Gastrocnemius medialis (tissue), 4 donors: ENCODE measurements at regions not wholly inside any gene's neighbourhood (a gene's known extent, or its start where the extent isn't known, plus 50 kb on each side); places are given as distances from the start of the nearest gene placed in this dataset.
"Not testable (repeated sequence)": the region's sequence is repeated elsewhere in the genome, so short reads cannot be mapped to it uniquely, and the experiment has no call there.

ENCODE experiments used
- ATAC-seq, 2 donors: fragments of 150-250 bp; one replicate each; pipeline ENCODE4 v1.9.1; 2016
- DNase-seq, 2 donors: peaks; one replicate each; pipeline ENCODE4 v3.0.0-alpha.2; 2019
- H3K27ac ChIP-seq, 4 donors: fragments of 200-600 bp; sonication (generic); 1 replicate in 1 of 4; 2 replicates in 3 of 4; pipeline ENCODE4 v1.5.1; 2016 to 2018; ENCODE audit warnings: mild to moderate bottlenecking in 2 of 4, moderate library complexity in 1 of 4
- H3K27me3 ChIP-seq, 3 donors: fragments of 200-600 bp; sonication (generic) in 2 of 3; 1 replicate in 1 of 3; 2 replicates in 2 of 3; pipeline versions ENCODE4 v1.5.1 to v1.6.0; 2016 to 2019; ENCODE audit warnings: mild to moderate bottlenecking in 1 of 3, moderate library complexity in 1 of 3
- H3K36me3 ChIP-seq, 2 donors: fragments of 200-600 bp; sonication (generic) in 1 of 2; one replicate each; pipeline ENCODE4 v1.5.1; 2017 to 2018
- H3K4me1 ChIP-seq, 2 donors: fragments of 200-600 bp; sonication (generic) in 1 of 2; one replicate each; pipeline ENCODE4 v1.5.1; 2016 to 2017; ENCODE audit warnings: mild to moderate bottlenecking in 2 of 2
- H3K4me3 ChIP-seq, 4 donors: fragments of 200-600 bp; sonication (generic) in 3 of 4; 1 replicate in 1 of 4; 2 replicates in 3 of 4; pipeline ENCODE4 v1.5.1; 2016 to 2019; ENCODE audit warnings: mild to moderate bottlenecking in 2 of 4
- H3K9me3 ChIP-seq, 3 donors: fragments of 200-600 bp; sonication (generic) in 2 of 3; 1 replicate in 1 of 3; 2 replicates in 2 of 3; pipeline ENCODE4 v1.5.1; 2016 to 2019
- CTCF ChIP-seq, 5 experiments: fragments of 450-650 bp in 3 of 5; fragments of 200-600 bp in 2 of 5; sonication (generic) in 2 of 5; IDR thresholded peaks in 4 of 5; conservative IDR thresholded peaks in 1 of 5; 1 replicate in 4 of 5; 2 replicates in 1 of 5; pipeline ENCODE4 v1.5.1; 2016 to 2019; ENCODE audit warnings: antibody characterized with exemption in 5 of 5, mild to moderate bottlenecking in 3 of 5, moderate library complexity in 3 of 5
- POLR2A ChIP-seq, 2 donors: fragments of 450-650 bp; IDR thresholded peaks; one replicate each; pipeline ENCODE4 v1.6.1; 2017; ENCODE audit warnings: antibody characterized with exemption in 2 of 2, mild to moderate bottlenecking in 2 of 2, moderate library complexity in 2 of 2
- in situ Hi-C, 4 donors: fragments of 200-750 bp; cut with MboI; loops; one replicate each; pipeline versions ENCODE4 v1.15.0 to v1.8.0; 2017; ENCODE audit warnings: low sequenced_read_pairs in 4 of 4
- intact Hi-C: fragments of 100-400 bp; cut with DNase I; formaldehyde crosslinking; loops from one replicate; pipeline ENCODE4 v1.15.1; 2023; ENCODE audit warnings: low total_unique reads

- intact Hi-C loops (no loop called here), in situ Hi-C loops (no loop called here)
- Histone ChIP-seq H3K9me3 (no peaks in the 10 kb centered on the region), H3K4me1 (no peaks in the 10 kb centered on the region), H3K27ac (no peak overlapping the region), H3K27me3 (no peaks in the 10 kb centered on the region), H3K4me3 (no peak overlapping the region), H3K36me3 (no peaks in the 10 kb centered on the region)
- DNase-seq (no peak), ATAC-seq (no peak)
- no peak for TF ChIP-seq CTCF (IDR thresholded peaks at IDR 0.05 in 4 of 5, conservative IDR thresholded peaks at IDR 0.05 in 1 of 5)
- no peak for TF ChIP-seq POLR2A (IDR thresholded peaks at IDR 0.05)
Observed at GRCh38 chr3:8355346-8355745, 146.3 kb upstream of the LMCD1 start.

DNA sequence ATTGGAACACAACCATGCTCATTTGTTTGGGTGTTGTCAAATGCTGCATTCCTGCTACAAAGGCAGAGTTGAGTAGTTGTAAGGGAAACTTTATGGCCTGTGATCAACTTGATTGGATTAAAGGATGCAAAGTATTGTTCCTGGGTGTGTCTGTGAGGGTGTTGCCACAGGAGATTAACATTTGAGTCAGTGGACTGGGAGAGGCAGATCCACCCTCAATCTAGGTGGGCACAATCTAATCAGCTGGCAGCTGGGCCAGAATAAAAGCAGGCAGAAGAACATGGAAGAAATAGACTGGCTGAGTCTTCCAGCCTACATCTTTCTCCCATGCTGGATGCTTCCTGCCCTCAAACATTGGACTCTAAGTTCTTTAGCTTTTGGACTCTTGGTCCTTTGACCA, 145.6 kb upstream of the LMCD1 start:
- H3K4me3 ChIP-seq, H3K9me3 ChIP-seq, H3K27ac ChIP-seq, ATAC-seq, in situ Hi-C loops, H3K36me3 ChIP-seq, DNase-seq, intact Hi-C loops, H3K27me3 ChIP-seq, H3K4me1 ChIP-seq: not testable (repeated sequence)

DNA sequence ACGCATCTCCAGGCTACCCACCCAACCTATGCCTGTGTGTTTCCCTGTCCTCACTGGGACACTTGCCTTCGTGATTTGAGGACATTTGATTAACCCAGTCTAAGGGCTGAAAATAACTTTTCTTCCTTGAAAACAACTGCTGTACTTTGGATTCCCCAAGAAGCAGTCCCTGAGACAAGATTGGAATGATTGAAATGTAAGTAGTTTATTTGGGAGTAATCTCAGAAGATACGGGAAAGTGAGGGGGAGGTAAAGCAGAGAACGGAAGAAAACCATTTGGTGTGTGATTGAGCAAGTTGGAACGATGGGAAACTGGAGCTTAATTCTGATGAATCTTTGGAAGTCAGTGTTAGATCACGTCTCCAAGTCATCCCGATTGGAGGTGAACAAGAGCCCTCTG, 143.8 kb upstream of the LMCD1 start:
- H3K9me3 ChIP-seq = no peaks in the 10 kb centered on the region
- no peaks in the 10 kb centered on the region for H3K4me1 ChIP-seq
- no peak for ATAC-seq
- intact Hi-C loops (no loop called here), in situ Hi-C loops (no loop called here)
- H3K27ac ChIP-seq = no peak overlapping the region
- H3K36me3 ChIP-seq = no peaks in the 10 kb centered on the region
- no peak overlapping the region for H3K4me3 ChIP-seq
- TF ChIP-seq CTCF (IDR thresholded peaks at IDR 0.05 in 4 of 5, conservative IDR thresholded peaks at IDR 0.05 in 1 of 5) (no peak), POLR2A (IDR thresholded peaks at IDR 0.05) (no peak)
- DNase-seq = no peak
- no peaks in the 10 kb centered on the region for H3K27me3 ChIP-seq

DNA sequence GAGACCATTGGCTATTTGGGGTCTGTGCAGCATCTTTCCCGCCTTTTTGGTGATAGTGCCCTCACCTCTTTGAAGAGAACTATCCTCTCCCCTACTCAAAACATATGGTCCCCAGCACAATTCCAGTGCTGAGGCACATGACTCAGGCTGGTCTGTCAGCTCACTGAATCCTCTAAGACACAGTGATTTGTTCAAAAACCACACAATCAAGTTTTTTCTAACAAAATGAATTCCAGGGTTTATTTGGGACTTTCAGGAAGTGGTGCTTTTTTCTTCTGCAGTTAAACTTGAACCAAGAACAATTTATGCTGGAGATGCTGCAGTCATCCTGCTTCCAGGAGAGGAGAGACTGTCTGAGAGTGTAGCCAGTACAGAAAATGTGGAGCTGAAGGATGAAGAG, 142.5 kb upstream of the LMCD1 start:
- DNase-seq = no peak
- H3K36me3 ChIP-seq = no peaks in the 10 kb centered on the region
- H3K27me3 ChIP-seq = no peaks in the 10 kb centered on the region
- no peak for TF ChIP-seq POLR2A (IDR thresholded peaks at IDR 0.05)
- no peak for TF ChIP-seq CTCF (IDR thresholded peaks at IDR 0.05 in 4 of 5, conservative IDR thresholded peaks at IDR 0.05 in 1 of 5)
- no peak overlapping the region for H3K27ac ChIP-seq
- in situ Hi-C loops = no loop called here
- no peaks in the 10 kb centered on the region for H3K9me3 ChIP-seq
- intact Hi-C loops = no loop called here
- no peaks in the 10 kb centered on the region for H3K4me1 ChIP-seq
- no peak overlapping the region for H3K4me3 ChIP-seq
- ATAC-seq = no peak

GRCh38 chr3:8363200-8363599, 138.4 kb upstream of the LMCD1 start:
- Histone ChIP-seq H3K27ac (no peak overlapping the region), H3K4me3 (no peak overlapping the region), H3K9me3 (no peaks in the 10 kb centered on the region), H3K27me3 (no peaks in the 10 kb centered on the region), H3K36me3 (no peaks in the 10 kb centered on the region), H3K4me1 (no peaks in the 10 kb centered on the region)
- ATAC-seq (no peak), DNase-seq (no peak)
- intact Hi-C loops (no loop called here), in situ Hi-C loops (no loop called here)
- TF ChIP-seq CTCF (IDR thresholded peaks at IDR 0.05 in 4 of 5, conservative IDR thresholded peaks at IDR 0.05 in 1 of 5) = no peak
